GM18505 (cell line): ENCODE measurements at regions not wholly inside any gene's neighbourhood (a gene's known extent, or its start where the extent isn't known, plus 50 kb on each side); places are given as distances from the start of the nearest gene placed in this dataset.

ENCODE experiments used
- ATAC-seq: cut with Tn5 transposase; IDR thresholded peaks from one replicate; pipeline ENCODE4 v1.9.1; 2021; ENCODE audit not compliant: unreplicated experiment
- POLR2A ChIP-seq: IDR thresholded peaks from 4 replicates; pipeline ENCODE4 v1.6.1; 2011; ENCODE audit warnings: borderline replicate concordance; ENCODE audit not compliant: insufficient read depth, insufficient read length; ENCODE audit errors: extremely low read depth

DNA sequence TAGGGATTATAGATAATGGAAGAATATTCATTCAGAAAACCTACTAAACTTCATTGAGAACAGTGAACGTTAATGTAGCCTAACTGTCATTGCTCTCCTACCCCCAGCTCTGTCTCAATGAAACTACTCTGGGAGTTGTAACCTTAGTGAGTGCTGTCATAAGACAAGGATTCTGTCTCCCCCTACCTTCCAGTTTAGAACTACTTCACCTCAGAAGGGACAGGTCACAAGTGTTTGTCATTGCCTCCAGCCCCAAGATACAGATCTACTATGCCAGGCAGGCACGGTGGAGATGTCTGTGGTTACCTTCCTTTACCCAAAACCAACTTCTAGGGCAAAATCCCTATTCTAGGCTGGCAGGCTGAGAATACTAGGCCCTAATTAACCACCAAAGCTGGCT is 833.1 kb upstream of the SEL1L start:
- no peak for ATAC-seq
- TF ChIP-seq POLR2A = no peak

- no peak for ATAC-seq
These were observed 845.6 kb upstream of the SEL1L start for GRCh38 chr14:82379291-82379690.

GRCh38 chr14:82385048-82385447 is 851.4 kb upstream of the SEL1L start:
- TF ChIP-seq POLR2A = no peak
- ATAC-seq = no peak

More at GRCh38 chr14:82379291-82379690, 845.6 kb upstream of the SEL1L start:
- no peak for TF ChIP-seq POLR2A

DNA sequence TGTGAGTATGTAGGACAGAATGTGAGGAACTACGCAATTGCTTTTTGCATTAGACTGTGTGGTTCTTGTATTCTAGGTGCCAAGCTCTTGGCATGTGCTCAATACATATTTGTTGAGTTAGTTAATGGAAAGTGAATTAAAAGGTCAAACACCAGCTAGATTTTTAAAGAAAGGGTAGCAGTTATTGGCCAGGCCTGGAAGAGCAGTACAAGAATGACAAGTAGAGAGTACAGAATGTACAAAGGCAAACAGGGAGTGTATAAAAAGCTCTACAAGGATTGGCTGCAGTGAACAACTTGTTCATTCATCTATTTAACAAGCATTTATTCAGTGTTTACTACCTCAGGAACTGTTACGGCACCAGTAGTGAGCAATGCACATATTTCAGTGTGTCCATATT is 854.0 kb upstream of the SEL1L start:
- ATAC-seq = no peak
- no peak for TF ChIP-seq POLR2A

DNA sequence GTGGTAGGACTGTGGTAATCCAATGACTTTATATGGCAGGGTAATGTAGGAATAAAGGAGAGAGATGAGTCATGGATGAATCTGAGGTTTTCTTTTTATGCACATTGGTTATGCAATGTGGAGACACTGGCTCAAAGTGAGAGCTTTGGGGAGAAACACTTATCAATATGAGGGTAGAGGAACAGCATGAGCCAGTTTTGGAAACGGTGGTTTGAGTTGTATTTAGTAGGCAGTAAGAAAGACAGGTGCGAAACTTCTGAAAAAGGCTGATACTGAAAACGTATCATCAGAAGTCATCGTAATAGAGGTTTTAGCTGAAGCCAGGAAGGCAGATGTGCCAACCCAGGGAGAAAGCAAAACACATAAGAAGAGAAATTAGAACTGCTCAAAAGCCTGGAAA is 854.8 kb upstream of the SEL1L start:
- ATAC-seq = no peak
- TF ChIP-seq POLR2A = no peak

DNA sequence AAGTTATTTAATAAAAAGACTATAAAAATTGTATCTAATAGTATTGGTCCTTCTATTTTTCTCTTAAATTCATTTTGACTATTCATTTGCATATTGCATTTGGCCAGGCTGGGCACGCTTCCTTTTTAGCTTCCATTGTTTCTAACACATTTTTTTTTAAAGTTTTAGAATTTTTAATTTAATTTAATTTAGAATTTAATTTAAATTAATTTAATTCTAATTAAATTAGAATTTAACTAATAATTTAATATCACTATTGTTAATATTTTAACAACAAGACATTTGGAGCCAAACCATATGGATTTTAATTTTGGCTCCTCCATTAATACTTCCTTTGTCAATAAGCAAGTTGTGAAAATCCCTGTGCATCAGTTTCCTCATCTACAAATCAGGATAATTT is 856.9 kb upstream of the SEL1L start:
- ATAC-seq = no peak
- no peak for TF ChIP-seq POLR2A

DNA sequence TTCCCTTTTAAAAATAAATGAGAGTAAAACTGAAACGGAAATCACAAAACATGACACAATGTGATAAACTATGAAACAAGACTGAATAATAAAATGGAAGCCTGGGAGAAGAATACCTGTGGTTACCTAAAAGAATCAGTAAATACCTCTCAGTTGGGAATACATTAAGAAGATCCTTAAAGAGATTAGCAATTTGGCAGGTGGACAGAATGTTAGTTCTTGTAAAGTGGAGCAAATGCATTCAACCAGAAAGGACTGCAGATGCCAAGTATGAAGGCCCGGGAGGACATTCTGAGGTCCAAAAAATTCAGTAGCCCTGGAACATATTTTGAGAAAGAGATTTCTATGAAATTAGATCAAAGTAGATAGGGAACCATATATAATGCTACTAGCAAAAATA is 861.3 kb upstream of the SEL1L start:
- ATAC-seq = no peak

DNA sequence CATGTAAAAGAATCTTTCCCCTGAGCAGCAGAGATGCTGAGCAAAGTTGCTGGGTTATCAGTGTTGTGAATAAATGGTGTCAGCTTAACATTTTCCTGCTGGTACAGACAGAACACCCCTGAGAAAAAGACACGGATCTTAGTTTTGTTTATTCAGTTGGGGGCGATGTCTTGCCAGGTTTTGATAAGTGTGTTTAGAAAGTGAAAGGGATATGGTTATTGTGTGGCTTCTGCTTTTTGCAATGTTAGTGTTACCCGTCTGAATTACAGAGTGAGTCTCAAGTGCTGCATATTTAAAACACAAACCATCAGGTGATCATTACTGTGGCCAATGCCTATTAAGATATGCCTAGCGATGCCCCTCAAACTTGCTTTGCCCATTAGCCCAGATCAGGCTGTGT is 864.6 kb upstream of the SEL1L start:
- ATAC-seq = no peak
- no peak for TF ChIP-seq POLR2A

More for the DNA sequence above, 861.3 kb upstream of the SEL1L start:
- TF ChIP-seq POLR2A = no peak

- no peak for TF ChIP-seq POLR2A
- ATAC-seq = no peak
These were observed 870.3 kb upstream of the SEL1L start for GRCh38 chr14:82403987-82404386.

GRCh38 chr14:82410064-82410463 is 876.4 kb upstream of the SEL1L start:
- ATAC-seq = no peak
- TF ChIP-seq POLR2A = no peak

DNA sequence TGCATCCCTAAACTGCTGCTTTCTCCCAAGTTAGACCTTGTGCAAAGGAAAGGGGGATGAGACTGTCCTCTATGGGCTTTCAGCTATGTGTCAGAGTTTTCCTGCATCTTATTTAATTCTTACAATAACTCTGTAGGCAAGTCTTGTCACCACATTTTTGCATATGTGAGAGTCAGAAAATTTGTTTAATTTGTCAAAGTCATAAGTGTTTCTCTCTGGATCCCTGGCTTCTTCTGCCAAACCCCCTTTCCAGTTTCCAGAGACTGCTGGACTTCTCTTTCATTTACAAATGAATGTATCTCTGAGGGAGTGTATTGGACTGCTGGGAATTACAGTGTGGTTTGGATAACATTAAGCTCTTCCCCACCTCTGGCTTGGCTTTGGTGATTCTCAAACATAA is 877.6 kb upstream of the SEL1L start:
- no peak for TF ChIP-seq POLR2A
- no peak for ATAC-seq

DNA sequence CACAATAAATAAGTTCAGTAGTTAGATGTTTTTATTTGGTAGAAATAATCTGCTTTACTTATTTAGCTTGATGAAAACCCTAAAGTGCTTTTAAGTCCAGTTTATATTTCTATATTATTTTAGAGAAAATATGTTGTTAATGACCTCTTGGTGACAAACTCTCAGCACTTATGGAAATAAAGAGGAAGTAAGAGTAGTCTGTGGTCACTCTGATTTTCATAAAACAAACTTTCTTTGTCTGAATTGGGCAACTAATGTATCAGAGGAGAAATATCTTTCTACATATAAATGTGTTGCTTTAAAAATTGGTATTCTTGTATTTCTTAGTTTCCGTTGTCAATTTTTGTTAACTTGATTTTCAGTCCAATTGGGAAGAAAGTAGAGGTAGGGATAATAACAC is 878.9 kb upstream of the SEL1L start:
- no peak for TF ChIP-seq POLR2A
- no peak for ATAC-seq

DNA sequence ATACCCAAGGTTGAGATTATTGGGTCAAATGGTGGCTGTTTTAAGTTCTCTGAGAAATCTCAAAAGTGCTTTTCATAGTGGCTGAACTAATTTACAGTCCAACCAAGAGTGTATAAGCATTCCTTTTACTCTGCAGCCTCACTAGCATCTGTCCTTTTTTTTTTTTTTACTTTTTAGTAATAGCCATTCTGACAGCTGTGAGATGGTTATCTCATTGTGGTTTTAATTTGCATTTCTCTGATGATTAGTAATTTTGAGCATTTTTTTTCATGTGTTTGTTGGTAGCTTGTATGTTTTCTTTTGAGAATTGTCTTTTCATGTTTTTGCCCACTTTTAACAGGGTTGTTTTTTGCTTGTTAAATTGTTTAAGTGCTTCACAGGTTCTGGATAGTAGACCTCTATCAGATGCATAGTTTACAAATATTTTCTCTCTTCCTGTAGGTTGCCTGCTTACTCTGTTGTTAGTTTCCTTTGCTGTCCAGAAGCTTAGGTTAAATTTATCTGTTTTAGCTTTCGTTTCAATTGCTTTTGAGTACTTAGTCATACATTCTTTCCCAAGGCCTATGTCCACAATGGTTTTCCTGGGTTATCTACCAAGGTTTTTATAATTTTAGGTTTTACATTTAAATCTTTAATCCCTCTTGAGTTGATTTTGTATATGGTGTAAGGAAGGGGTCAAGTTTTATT is 881.3 kb upstream of the SEL1L start:
- ATAC-seq = no peak

DNA sequence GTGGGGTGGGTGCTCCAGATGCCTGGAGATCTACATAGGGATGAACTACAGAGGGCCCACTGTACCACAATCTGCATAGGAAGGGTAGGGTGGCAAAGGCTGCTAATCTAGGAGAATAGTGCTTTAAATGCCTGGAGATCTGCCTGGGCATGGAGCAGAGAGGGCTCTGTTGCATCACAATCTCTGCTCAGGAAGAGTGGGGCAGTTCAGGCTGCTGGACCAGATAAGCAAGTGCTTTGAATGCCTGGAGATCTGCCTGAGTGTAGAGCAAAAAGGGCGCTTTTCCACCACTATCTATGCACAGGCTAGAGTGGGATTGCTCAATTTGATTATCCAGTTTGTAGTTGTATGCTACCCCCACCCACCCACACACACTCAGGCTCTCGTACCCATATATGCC is 886.3 kb upstream of the SEL1L start:
- ATAC-seq = no peak
- TF ChIP-seq POLR2A = no peak

More for the DNA sequence above, 881.3 kb upstream of the SEL1L start:
- TF ChIP-seq POLR2A = no peak

DNA sequence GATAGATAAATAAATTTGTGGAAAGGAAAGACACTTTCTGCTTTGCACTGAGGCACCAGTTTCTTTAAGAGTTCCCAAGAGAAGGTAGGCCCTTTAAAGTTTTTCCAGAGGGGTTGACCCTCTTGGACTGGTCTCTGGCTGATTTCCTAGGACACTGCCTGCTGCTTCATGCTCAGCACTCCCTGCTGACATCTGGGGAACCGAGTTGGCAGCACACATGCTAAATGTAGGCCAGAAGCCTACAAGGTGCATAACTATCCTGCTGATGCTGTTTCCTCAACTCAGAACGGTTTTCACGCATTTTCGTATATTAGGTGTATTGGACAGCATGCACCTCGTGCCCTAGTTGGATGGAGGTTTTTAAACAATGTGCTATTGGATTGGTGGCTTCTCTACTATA is 887.2 kb upstream of the SEL1L start:
- no peak for TF ChIP-seq POLR2A

GRCh38 chr14:82421286-82421685 is 887.6 kb upstream of the SEL1L start:
- no peak for ATAC-seq
- no peak for TF ChIP-seq POLR2A

More for the DNA sequence above, 887.2 kb upstream of the SEL1L start:
- no peak for ATAC-seq

DNA sequence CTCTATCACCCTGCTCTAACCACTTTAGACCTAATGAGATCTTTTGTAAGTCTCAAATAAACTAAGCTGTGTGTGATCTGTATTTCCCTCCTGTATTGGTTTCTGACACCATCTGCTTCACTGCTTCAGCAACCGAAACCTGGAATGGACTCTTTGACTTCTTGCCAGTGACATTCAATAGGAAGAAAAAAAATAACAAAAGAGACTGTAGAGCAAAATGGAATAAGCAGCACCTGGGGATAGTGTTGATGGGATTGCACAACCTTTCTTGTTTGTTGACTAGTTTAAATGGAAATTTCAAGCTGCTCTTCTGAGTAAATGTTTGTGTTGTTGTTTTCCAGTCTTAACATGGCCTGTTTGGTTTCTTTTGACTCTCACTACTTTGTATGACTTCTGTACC is 888.6 kb upstream of the SEL1L start:
- no peak for TF ChIP-seq POLR2A
- ATAC-seq = no peak
